ENCODE measurements at regions not wholly inside any gene's neighbourhood (a gene's known extent, or its start where the extent isn't known, plus 50 kb on each side); places are given as distances from the start of the nearest gene placed in this dataset.

- TF ChIP-seq CTCF (IDR thresholded peaks at IDR 0.05; ENCODE audit: extremely low read depth, missing control alignments), result no peak
- DNase-seq (ENCODE audit: low spot score), result no peak
Measured at GRCh38 chr5:111952555-111952954, 195.6 kb upstream of the NREP start.

- TF ChIP-seq CTCF (IDR thresholded peaks at IDR 0.05; ENCODE audit: extremely low read depth, missing control alignments), result no peak
- DNase-seq (ENCODE audit: low spot score), result no peak
Measured at GRCh38 chr5:111950660-111951059, 193.7 kb upstream of the NREP start.

GRCh38 chr5:111948092-111948841, 191.3 kb upstream of the NREP start:
- no peak for TF ChIP-seq CTCF (IDR thresholded peaks at IDR 0.05; ENCODE audit: extremely low read depth, missing control alignments)
- DNase-seq (ENCODE audit: low spot score), result no peak

- no peak for DNase-seq (ENCODE audit: low spot score)
- no peak for TF ChIP-seq CTCF (IDR thresholded peaks at IDR 0.05; ENCODE audit: extremely low read depth, missing control alignments)
Measured at GRCh38 chr5:111946556-111946955, 189.6 kb upstream of the NREP start.

- no peak for DNase-seq (ENCODE audit: low spot score)
- no peak for TF ChIP-seq CTCF (IDR thresholded peaks at IDR 0.05; ENCODE audit: extremely low read depth, missing control alignments)
Measured at GRCh38 chr5:111945535-111945934, 188.5 kb upstream of the NREP start.

GRCh38 chr5:111942661-111943401, 185.8 kb upstream of the NREP start:
- no peak for DNase-seq (ENCODE audit: low spot score)
- TF ChIP-seq CTCF (IDR thresholded peaks at IDR 0.05; ENCODE audit: extremely low read depth, missing control alignments), result no peak

- DNase-seq (ENCODE audit: low spot score), result no peak
- no peak for TF ChIP-seq CTCF (IDR thresholded peaks at IDR 0.05; ENCODE audit: extremely low read depth, missing control alignments)
Measured at GRCh38 chr5:111942201-111942600, 185.2 kb upstream of the NREP start.
